Adrenal gland (tissue), 5 donors: ENCODE measurements at regions not wholly inside any gene's neighbourhood (a gene's known extent, or its start where the extent isn't known, plus 50 kb on each side); places are given as distances from the start of the nearest gene placed in this dataset.

Experiments used
- POLR2A ChIP-seq, 2 donors: fragments of 450-650 bp; IDR thresholded peaks; one replicate each; pipeline ENCODE4 v1.6.1; 2017; ENCODE audit warnings: antibody characterized with exemption in 2 of 2, mild to moderate bottlenecking in 2 of 2, moderate library complexity in 1 of 2
- TF ChIP-seq, protein P1 (sequence below), 6 experiments: fragments of 450-650 bp in 4 of 6; fragments of 200-600 bp in 2 of 6; sonication (generic) in 1 of 6; IDR thresholded peaks; 1 replicate in 5 of 6; 2 replicates in 1 of 6; pipeline versions ENCODE4 v1.5.1 to v1.8.0; 2016 to 2021; ENCODE audit warnings: antibody characterized with exemption in 6 of 6, mild to moderate bottlenecking in 2 of 6, moderate library complexity in 1 of 6
- donor health status: DM: no; HTN: no; CAD: no.

DNA sequence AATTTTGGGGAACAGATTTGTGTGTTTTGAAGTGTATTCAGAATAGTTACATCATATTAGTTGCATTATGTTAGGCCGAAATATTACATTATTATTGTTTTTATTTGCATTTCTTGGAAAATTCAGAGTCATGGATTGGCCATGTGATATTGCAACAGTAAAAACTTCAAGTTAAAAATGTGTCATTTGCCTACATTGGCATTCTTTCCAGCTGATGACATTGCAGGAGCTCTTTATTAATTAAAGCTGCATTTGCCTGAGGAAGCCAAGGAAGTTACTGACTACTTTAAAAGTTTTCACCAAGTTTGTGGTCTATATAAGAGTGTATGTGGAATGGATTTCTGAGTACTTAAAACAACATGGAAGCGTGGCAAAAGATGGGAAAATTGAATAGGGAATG lies 726.4 kb upstream of the SGO1 start:
- TF ChIP-seq, protein P1, sequence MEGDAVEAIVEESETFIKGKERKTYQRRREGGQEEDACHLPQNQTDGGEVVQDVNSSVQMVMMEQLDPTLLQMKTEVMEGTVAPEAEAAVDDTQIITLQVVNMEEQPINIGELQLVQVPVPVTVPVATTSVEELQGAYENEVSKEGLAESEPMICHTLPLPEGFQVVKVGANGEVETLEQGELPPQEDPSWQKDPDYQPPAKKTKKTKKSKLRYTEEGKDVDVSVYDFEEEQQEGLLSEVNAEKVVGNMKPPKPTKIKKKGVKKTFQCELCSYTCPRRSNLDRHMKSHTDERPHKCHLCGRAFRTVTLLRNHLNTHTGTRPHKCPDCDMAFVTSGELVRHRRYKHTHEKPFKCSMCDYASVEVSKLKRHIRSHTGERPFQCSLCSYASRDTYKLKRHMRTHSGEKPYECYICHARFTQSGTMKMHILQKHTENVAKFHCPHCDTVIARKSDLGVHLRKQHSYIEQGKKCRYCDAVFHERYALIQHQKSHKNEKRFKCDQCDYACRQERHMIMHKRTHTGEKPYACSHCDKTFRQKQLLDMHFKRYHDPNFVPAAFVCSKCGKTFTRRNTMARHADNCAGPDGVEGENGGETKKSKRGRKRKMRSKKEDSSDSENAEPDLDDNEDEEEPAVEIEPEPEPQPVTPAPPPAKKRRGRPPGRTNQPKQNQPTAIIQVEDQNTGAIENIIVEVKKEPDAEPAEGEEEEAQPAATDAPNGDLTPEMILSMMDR (IDR thresholded peaks at IDR 0.05): no peak
- TF ChIP-seq POLR2A (IDR thresholded peaks at IDR 0.05): no peak
